A673 (cell line): ENCODE measurements at regions not wholly inside any gene's neighbourhood (a gene's known extent, or its start where the extent isn't known, plus 50 kb on each side); places are given as distances from the start of the nearest gene placed in this dataset.

Source experiments
- BruUV-seq: library from RNA; stranded (reverse); fragments of 400-500 nt; replicated peaks from 2 replicates; lab custom pipeline; 2021; lab: Mats Ljungman, UMichigan
- CTCF ChIA-PET: fragments of 300-600 bp; sonication (Branson Sonifier 250); formaldehyde crosslinking; loops from one replicate; lab custom pipeline; 2022; ENCODE audit warnings: antibody characterized with exemption; lab: Charles Lee
- POLR2A ChIA-PET: fragments of 300-600 bp; sonication (Branson Sonifier 250); formaldehyde crosslinking; loops from one replicate; lab custom pipeline; 2022; ENCODE audit warnings: antibody characterized with exemption; ENCODE audit not compliant: low non-redundant PET; lab: Charles Lee
- DNase-seq: peaks from one replicate; pipeline ENCODE4 v3.0.0-alpha.2; 2015; ENCODE audit warnings: low spot score
- H3K27ac ChIP-seq: fragments of 200-600 bp; sonication (generic); 2 replicates; pipeline ENCODE4 v1.5.1; 2016; ENCODE audit warnings: mixed run types, low read depth, mild to moderate bottlenecking, mixed read lengths, antibody characterized with exemption, low read length; ENCODE audit not compliant: poor library complexity, severe bottlenecking
- H3K27me3 ChIP-seq: fragments of 200-600 bp; sonication (generic); replicated peaks from 2 replicates; pipeline ENCODE4 v1.6.1; 2017; ENCODE audit warnings: mixed run types, low read depth, mild to moderate bottlenecking, mixed read lengths, antibody characterized with exemption, low read length; ENCODE audit not compliant: insufficient read depth, poor library complexity
- H3K36me3 ChIP-seq: fragments of 200-600 bp; sonication (generic); 2 replicates; pipeline ENCODE4 v1.6.1; 2016; ENCODE audit warnings: mixed run types, mild to moderate bottlenecking, mixed read lengths, antibody characterized with exemption, low read length; ENCODE audit not compliant: insufficient read depth, poor library complexity, severe bottlenecking
- H3K4me1 ChIP-seq: fragments of 200-600 bp; sonication (generic); 2 replicates; pipeline ENCODE4 v1.6.1; 2017; ENCODE audit warnings: mixed run types, mild to moderate bottlenecking, mixed read lengths, antibody characterized with exemption, low read length; ENCODE audit not compliant: insufficient read depth, poor library complexity, severe bottlenecking
- H3K4me3 ChIP-seq: fragments of 200-600 bp; sonication (generic); 2 replicates; pipeline ENCODE4 v1.5.1; 2016; ENCODE audit warnings: low read depth, mixed run types, mild to moderate bottlenecking, mixed read lengths, low read length; ENCODE audit not compliant: poor library complexity, severe bottlenecking
- H3K9me3 ChIP-seq: fragments of 200-600 bp; sonication (generic); 2 replicates; pipeline ENCODE4 v1.6.1; 2016; ENCODE audit warnings: mixed run types, low read depth, mild to moderate bottlenecking, mixed read lengths, antibody characterized with exemption, low read length; ENCODE audit not compliant: poor library complexity, severe bottlenecking
- CTCF ChIP-seq: fragments of 300-800, 200-600 bp; sonication (generic); conservative IDR thresholded peaks from 2 replicates; pipeline ENCODE4 v1.5.1; 2017; ENCODE audit warnings: low read depth, mild to moderate bottlenecking, antibody characterized with exemption, low read length, moderate library complexity, mixed read lengths
- EZH2 ChIP-seq: fragments of 200-600 bp; sonication (generic); IDR thresholded peaks from 2 replicates; pipeline ENCODE4 v1.6.1; 2017; ENCODE audit warnings: borderline replicate concordance, low read depth, mild to moderate bottlenecking, mixed read lengths, antibody characterized with exemption, low read length; ENCODE audit not compliant: poor library complexity, severe bottlenecking
- intact Hi-C: fragments of 100-400 bp; cut with micrococcal nuclease; formaldehyde crosslinking; loops from one replicate; pipeline ENCODE4 v1.10.0; 2022; ENCODE audit not compliant: unreplicated experiment

DNA sequence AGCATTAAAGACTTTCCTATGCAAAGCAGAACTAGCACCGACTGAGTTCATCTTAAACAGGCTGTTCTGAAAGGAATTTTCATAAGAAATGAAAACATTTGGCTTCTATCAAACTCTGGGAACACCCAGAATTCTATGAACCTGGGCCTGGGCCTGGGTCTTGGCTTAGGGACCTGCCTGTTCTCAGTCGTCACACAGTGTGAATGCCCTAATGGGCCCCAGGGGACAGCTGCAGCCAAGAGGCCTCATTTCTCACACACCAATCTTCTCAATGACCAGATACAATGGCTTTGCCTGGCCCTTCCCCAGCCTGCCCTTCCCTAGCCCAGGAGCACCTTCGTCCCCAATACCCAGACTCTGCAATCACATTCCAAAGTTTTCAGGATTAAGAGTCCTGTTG lies 234.9 kb upstream of the ARHGAP20 start:
- TF ChIP-seq EZH2 = no peak
- TF ChIP-seq CTCF = no peak
- Histone ChIP-seq H3K9me3 (no peaks in the 10 kb centered on the region), H3K4me3 (no peak overlapping the region), H3K27ac (no peak overlapping the region), H3K27me3 (no peaks in the 10 kb centered on the region), H3K4me1 (no peaks in the 10 kb centered on the region), H3K36me3 (no peaks in the 10 kb centered on the region)
- intact Hi-C loops = no loop called here
- ChIA-PET CTCF (no interaction called here), POLR2A (no interaction called here)
- BruUV-seq = no TSS peak
- DNase-seq = peak; percentile 12

DNA sequence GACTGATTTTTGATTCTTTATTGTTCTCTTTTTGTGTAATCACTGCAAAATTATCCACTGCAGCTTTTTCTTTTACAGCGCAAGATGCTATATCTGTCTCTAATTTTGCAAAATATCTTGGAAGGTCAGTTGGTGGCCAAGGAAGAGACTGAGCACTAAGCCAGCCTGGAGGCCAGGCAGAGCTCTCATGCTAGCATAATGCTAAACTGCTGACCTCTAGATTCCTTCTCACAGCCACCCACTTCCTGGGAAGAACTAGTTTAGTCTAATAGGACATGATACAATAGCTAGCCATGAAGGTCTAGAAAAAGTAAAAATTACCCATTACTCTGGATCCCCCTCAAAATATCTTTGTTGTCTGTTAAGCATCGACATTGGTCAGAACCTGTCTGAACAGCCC lies 227.2 kb upstream of the ARHGAP20 start:
- Histone ChIP-seq H3K27ac (no peak overlapping the region), H3K9me3 (no peaks in the 10 kb centered on the region), H3K4me1 (no peaks in the 10 kb centered on the region), H3K36me3 (no peaks in the 10 kb centered on the region), H3K27me3 (no peaks in the 10 kb centered on the region), H3K4me3 (no peak overlapping the region)
- intact Hi-C loops = no loop called here
- DNase-seq = no peak
- no TSS peak for BruUV-seq
- CTCF ChIA-PET = no interaction called here
- POLR2A ChIA-PET = no interaction called here
- TF ChIP-seq CTCF = no peak
- no peak for TF ChIP-seq EZH2

DNA sequence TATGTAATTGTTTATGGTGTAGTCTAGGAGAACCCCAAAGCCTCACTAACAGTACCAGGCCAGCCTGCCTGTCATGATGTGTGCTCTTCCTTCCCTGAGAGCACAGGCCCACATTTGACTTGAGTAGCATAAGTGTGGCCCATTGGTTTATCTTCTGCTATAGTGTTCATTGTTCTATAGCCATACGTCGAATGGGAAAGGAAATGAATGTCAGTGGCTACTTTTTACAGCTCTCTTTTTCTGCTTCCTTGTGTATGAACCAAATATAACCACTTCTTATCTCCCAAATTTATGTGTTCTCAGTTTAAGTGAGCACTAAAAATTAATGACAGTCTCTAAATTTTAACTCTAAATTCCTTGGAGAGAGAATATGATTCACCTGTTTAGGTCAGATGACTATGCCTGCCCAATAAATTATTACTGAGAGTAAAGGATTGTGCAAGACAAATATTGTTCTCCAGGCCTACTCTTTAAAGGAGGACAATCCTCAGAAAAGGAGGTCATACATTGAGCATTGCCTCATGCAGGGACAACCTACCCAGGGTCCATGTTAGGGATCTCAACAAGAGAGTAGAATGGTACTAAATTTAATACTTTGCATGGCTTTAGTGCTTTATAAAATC lies 222.9 kb upstream of the ARHGAP20 start:
- DNase-seq = no peak
- Histone ChIP-seq H3K27me3 (no peaks in the 10 kb centered on the region), H3K36me3 (no peaks in the 10 kb centered on the region), H3K9me3 (no peaks in the 10 kb centered on the region), H3K4me3 (no peak overlapping the region), H3K27ac (no peak overlapping the region), H3K4me1 (no peaks in the 10 kb centered on the region)
- POLR2A ChIA-PET = no interaction called here
- no peak for TF ChIP-seq EZH2
- TF ChIP-seq CTCF = no peak
- CTCF ChIA-PET = no interaction called here
- intact Hi-C loops = no loop called here
- BruUV-seq = no TSS peak
